ENCODE measurements at regions not wholly inside any gene's neighbourhood (a gene's known extent, or its start where the extent isn't known, plus 50 kb on each side); places are given as distances from the start of the nearest gene placed in this dataset.
"Not testable (repeated sequence)": the region's sequence is repeated elsewhere in the genome, so short reads cannot be mapped to it uniquely, and the experiment has no call there.

DNA sequence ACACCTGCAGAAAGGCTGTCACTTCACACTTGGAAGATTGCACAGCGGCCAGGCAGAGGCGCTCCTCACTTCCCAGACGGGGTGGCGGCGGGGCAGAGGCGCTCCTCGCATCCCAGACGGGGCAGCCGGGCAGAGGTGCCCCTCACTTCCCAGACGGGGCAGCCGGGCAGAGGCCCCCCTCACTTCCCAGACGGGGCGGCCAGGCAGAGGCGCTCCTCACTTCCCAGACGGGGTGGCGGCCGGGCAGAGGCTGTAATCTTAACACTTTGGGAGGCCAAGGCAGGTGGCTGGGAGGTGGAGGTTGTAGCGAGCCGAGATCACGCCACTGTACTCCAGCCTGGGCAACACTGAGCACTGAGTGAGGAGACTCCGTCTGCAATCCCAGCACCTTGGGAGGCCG is 436.3 kb upstream of the ZP4 start:
- TF ChIP-seq, protein P1, sequence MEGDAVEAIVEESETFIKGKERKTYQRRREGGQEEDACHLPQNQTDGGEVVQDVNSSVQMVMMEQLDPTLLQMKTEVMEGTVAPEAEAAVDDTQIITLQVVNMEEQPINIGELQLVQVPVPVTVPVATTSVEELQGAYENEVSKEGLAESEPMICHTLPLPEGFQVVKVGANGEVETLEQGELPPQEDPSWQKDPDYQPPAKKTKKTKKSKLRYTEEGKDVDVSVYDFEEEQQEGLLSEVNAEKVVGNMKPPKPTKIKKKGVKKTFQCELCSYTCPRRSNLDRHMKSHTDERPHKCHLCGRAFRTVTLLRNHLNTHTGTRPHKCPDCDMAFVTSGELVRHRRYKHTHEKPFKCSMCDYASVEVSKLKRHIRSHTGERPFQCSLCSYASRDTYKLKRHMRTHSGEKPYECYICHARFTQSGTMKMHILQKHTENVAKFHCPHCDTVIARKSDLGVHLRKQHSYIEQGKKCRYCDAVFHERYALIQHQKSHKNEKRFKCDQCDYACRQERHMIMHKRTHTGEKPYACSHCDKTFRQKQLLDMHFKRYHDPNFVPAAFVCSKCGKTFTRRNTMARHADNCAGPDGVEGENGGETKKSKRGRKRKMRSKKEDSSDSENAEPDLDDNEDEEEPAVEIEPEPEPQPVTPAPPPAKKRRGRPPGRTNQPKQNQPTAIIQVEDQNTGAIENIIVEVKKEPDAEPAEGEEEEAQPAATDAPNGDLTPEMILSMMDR (IDR thresholded peaks at IDR 0.05; ENCODE audit: low read depth, low read length, missing input control), result not testable (repeated sequence)
- TF ChIP-seq GABPA (IDR thresholded peaks at IDR 0.05 in 1 of 2, conservative IDR thresholded peaks at IDR 0.05 in 1 of 2); MAX (IDR thresholded peaks at IDR 0.05); JUND (IDR thresholded peaks at IDR 0.05); RXRA (IDR thresholded peaks at IDR 0.05); RAD21 (IDR thresholded peaks at IDR 0.05); TAF1 (conservative IDR thresholded peaks at IDR 0.05); SP1 (IDR thresholded peaks at IDR 0.05); EGR1 (IDR thresholded peaks at IDR 0.05; ENCODE audit: low read depth in 2 of 2); YY1 (IDR thresholded peaks at IDR 0.05): not testable (repeated sequence)
- TF ChIP-seq, protein P2, sequence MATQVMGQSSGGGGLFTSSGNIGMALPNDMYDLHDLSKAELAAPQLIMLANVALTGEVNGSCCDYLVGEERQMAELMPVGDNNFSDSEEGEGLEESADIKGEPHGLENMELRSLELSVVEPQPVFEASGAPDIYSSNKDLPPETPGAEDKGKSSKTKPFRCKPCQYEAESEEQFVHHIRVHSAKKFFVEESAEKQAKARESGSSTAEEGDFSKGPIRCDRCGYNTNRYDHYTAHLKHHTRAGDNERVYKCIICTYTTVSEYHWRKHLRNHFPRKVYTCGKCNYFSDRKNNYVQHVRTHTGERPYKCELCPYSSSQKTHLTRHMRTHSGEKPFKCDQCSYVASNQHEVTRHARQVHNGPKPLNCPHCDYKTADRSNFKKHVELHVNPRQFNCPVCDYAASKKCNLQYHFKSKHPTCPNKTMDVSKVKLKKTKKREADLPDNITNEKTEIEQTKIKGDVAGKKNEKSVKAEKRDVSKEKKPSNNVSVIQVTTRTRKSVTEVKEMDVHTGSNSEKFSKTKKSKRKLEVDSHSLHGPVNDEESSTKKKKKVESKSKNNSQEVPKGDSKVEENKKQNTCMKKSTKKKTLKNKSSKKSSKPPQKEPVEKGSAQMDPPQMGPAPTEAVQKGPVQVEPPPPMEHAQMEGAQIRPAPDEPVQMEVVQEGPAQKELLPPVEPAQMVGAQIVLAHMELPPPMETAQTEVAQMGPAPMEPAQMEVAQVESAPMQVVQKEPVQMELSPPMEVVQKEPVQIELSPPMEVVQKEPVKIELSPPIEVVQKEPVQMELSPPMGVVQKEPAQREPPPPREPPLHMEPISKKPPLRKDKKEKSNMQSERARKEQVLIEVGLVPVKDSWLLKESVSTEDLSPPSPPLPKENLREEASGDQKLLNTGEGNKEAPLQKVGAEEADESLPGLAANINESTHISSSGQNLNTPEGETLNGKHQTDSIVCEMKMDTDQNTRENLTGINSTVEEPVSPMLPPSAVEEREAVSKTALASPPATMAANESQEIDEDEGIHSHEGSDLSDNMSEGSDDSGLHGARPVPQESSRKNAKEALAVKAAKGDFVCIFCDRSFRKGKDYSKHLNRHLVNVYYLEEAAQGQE (IDR thresholded peaks at IDR 0.05), result not testable (repeated sequence)
